ENCODE measurements at regions not wholly inside any gene's neighbourhood (a gene's known extent, or its start where the extent isn't known, plus 50 kb on each side); places are given as distances from the start of the nearest gene placed in this dataset.

- peak; percentile 59 for TF ChIP-seq CTCF (IDR thresholded peaks at IDR 0.05; ENCODE audit: control insufficient read depth, insufficient read depth, low read depth, low read length, missing control alignments)
- DNase-seq (ENCODE audit: low read depth): no peak
Observed at GRCh38 chrX:140572724-140573123, 67.9 kb upstream of the SOX3 start.

DNA sequence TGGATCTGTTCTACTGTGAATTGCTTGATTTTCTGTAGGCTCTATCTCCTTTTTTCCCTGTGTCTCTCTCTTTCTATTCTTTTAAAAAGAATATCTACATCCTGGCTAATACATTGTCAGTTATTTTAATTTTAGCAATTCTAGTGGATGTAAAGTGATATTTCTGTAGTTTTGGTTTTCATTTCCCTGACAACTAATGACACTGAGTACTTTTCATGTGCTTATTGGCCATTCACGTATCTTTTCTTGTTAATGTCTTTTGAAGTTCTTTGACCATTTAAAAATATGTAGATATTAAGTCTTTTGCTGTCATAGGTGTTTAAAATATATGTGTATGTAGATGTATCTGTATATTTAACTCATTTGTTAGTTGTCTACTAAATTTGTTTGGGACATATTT, 59.0 kb upstream of the SOX3 start:
- no peak for DNase-seq (ENCODE audit: low read depth)
- no peak overlapping the region for H3K4me3 ChIP-seq (ENCODE audit: control insufficient read depth, low read depth, low read length)
- no peak for TF ChIP-seq CTCF (IDR thresholded peaks at IDR 0.05; ENCODE audit: control insufficient read depth, insufficient read depth, low read depth, low read length, missing control alignments)

More at GRCh38 chrX:140572724-140573123, 67.9 kb upstream of the SOX3 start:
- no peak overlapping the region for H3K4me3 ChIP-seq (ENCODE audit: control insufficient read depth, low read depth, low read length)
